ENCODE measurements at regions not wholly inside any gene's neighbourhood (a gene's known extent, or its start where the extent isn't known, plus 50 kb on each side); places are given as distances from the start of the nearest gene placed in this dataset.
"Not testable (repeated sequence)": the region's sequence is repeated elsewhere in the genome, so short reads cannot be mapped to it uniquely, and the experiment has no call there.

DNA sequence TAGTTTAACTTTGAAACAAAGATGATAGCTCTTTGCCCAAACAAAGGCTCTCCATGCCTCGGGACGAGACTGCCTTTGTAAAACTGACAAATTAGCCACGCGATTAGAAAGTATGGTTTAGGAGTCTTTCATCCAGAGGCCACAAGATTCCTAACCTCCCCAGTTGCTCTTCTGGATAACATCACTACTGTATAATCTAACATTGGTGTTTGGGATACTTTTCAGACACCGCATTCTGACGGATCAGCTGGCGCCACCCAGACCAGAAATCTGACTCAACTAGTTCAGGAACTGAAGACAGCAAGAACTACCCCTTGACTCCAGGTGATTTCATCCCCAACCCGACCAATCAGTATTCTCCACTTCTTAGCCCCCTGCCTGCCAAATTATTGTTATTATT lies 98.1 kb upstream of the TEX13D start:
- DNase-seq (ENCODE audit: low read depth in 2 of 2) = no peak

DNA sequence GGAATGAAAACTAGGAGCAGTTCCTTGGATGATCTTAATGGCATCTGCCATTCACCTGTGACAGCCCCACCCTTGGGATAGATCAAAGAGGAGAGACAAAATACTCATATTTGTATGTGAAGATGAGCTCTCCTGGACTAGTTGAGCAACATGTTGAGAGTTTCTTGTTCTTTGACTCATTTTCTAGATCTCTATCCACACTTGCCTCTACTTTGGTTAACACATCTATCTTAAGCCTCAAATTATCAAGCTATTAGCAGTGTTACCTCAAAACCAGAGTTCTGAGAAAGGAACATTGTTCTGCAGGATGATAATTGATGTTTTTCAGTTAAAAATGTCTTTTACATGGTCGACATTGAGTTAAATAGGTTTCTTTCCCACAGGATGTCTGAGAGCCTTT lies 94.2 kb upstream of the TEX13D start:
- no peak for DNase-seq (ENCODE audit: low read depth in 2 of 2)

DNA sequence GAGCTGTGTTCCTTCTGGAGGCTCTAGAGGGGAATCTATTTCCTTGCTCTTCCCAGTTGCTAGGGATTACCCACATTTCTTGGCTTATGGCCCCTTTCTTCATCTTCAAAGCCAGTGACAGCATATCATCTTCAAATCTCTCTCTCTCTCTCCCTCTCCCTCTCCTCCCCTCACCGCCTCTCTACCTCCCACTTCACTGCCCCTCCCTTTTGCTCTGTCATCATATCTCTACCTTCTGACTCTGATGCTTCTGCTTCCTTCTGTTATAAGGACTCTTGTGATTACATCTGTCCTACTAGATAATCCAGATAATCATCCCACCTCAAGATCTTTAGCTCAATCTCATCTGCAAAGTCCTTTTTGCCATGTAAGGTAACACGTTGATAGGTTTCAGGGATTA lies 93.1 kb upstream of the TEX13D start:
- no peak for DNase-seq (ENCODE audit: low read depth in 2 of 2)

DNA sequence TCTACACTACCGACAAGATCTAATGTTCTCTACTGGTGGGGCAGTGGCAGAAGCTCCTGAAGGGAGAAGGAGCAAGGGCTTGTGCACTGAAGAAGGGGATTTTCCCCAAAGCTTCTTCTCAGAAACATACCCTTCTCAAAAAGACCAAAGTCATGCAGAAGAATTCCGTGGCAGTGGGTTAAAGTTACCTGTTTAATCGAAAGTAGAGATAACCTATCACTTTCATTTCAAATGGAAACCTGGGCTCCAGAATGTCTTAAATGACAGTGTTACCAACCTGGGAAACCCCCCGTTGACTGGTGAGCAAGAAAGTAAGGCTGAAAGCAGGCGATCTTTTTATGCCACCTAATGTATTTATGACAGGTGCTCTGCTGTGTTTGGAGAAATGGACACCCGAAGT lies 92.5 kb upstream of the TEX13D start:
- no peak for DNase-seq (ENCODE audit: low read depth in 2 of 2)

DNA sequence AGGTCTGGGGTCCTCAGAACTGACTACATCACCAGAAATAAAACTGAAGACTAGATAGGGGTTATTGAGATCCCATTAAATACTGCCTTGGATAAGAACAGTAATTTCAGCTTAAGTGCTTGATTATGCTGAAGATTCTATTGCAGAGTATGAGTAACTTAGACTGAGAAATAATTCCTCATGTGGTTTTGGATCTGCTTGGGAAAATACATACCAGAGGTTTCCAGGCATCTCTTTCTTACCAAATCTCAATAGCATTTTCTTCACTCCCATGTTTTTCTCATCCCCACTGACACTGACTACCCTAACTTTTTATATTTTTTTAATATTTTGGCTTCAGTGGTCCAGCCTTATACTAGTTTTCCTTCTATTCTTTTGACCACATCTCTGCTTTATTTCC lies 92.0 kb upstream of the TEX13D start:
- DNase-seq (ENCODE audit: low read depth in 2 of 2) = no peak

DNA sequence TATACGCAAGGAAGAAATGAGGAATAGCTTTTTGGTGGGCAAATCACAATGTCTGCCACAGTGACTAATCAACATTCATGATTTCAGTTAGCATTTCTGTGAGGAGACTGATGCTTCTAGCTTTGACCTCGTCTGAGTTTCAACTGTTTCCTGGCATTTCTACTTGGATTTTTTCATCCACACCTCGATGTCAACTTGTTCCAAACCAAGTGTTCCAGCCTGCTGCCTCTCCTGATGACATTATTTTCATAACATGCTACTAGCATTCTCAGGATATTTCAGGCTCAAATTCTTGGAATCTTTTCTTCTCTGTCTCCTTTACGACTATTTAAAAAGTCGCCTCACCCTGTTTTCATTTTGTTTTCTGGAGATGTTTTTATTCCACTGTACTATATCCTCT lies 90.3 kb upstream of the TEX13D start:
- no peak for DNase-seq (ENCODE audit: low read depth in 2 of 2)

DNA sequence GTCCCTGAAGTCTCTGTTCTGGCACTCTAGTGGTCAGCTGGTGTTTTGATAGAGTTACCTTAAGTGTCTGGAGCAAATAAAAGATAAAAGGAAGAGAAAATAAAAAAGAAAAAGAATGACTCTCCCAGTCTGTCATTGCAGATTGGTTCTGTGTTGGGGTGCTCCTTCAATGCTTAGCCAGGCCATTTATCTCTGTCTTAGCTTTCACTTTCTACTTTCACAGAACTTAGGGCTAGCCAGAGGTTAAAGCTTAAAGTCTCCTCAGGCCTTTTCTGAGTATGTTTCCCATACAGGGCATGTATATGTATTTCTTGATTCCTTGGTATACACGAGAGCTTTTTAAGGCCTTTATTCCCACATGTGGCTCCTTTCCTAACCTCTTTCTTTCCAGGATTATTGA lies 83.1 kb upstream of the TEX13D start:
- no peak for DNase-seq (ENCODE audit: low read depth in 2 of 2)

DNA sequence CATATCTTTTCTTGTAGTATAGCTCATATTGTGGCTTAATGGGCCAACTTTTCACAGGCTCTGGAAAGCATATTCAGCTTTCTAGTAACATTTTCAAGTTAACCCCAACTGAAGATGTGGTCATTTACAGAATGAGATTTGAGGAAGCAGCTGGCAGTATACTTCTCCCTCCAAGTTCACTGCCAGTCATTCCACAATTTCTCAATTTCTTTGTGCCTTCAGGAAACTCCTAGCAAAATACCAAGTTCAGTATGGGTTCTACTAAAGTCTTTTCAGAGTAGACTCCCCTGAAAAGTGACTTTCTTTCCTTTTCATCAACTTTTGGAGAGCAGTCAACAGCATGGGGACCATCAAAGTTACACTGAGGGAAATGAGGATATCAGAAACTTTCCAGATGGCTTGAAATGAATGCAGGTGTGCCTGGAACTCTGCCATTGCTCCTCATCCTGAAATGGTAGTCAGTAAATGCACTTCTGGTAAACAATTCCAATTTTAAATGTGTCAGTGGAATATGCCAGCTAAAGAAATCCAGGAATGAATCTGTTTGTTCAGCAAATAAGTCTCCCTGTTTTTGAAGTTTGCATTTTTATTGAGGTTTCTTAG lies 81.5 kb upstream of the TEX13D start:
- DNase-seq (ENCODE audit: low read depth in 2 of 2) = no peak

DNA sequence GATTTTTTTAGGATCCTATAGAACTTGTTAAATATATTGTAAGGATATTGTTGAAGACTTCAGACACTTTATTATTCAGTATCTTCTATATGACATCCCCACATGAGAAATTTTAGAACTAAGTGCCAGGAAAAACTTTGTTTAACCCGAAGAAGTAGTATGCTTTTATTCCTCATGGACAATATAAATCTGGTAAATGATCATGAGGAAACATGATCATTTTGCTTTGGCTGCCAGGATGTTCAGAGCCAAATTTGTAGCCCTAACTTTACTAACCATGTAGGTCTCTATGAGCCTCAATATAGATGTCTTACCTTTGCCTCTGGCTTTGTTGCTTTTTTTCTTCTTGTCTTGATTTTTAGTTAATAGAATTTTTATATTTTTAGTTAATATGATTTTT lies 77.8 kb upstream of the TEX13D start:
- no peak for DNase-seq (ENCODE audit: low read depth in 2 of 2)

DNA sequence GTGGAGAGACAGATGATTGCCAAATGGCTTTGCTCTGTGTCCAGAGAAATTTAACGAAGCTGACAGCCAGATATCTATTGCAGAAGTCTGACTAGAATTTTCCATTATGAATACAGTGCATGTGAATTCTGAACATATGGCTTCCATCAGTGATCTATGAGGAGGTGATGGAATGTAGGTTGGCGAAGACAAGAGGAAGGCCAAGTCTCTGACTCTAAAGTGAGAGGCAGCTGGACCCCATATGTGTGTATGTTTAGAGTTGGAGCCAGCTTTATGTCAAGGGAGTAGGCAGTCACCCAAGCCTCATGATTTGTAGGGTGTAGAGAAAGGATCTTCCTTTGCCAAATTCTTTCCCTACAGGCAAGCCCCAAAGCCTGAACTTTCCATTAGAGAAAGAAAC lies 76.2 kb upstream of the TEX13D start:
- peak; percentile 97 for DNase-seq (ENCODE audit: low read depth in 2 of 2)

DNA sequence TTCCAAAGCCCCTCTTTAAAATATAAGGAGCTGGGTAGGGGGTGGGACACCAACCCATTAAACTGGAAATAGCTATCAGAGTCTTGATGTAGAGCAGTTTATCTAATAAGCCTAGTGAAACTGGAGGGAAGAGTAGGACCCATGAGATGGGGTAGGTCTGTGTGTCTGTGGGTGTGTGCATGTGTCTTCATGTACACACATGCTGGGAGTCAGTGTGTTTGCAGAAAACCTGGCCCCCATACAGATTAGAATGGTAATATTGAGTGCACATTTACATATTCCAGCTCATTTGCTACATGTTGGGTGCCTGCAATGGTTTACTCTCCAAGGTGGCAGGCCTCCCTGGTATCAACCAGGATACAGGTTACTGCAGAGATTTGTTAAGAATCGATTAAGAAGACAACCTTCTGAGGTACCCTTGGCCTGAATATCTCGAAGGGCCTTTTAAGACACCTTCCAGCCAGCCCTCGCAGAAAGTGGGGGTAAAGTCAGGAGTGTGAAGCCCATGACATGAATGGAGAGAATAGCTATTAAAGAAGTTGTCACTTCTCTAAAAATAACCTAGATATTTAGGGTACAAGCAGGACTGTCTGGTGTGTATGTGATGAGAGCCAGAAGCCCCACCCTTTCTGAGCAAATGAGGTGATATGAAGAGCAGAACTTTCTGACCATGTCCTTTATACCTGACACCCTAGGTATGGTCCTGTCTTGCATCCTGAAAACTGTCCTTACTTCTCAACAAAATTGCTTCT lies 75.7 kb upstream of the TEX13D start:
- DNase-seq (ENCODE audit: low read depth in 2 of 2) = no peak

DNA sequence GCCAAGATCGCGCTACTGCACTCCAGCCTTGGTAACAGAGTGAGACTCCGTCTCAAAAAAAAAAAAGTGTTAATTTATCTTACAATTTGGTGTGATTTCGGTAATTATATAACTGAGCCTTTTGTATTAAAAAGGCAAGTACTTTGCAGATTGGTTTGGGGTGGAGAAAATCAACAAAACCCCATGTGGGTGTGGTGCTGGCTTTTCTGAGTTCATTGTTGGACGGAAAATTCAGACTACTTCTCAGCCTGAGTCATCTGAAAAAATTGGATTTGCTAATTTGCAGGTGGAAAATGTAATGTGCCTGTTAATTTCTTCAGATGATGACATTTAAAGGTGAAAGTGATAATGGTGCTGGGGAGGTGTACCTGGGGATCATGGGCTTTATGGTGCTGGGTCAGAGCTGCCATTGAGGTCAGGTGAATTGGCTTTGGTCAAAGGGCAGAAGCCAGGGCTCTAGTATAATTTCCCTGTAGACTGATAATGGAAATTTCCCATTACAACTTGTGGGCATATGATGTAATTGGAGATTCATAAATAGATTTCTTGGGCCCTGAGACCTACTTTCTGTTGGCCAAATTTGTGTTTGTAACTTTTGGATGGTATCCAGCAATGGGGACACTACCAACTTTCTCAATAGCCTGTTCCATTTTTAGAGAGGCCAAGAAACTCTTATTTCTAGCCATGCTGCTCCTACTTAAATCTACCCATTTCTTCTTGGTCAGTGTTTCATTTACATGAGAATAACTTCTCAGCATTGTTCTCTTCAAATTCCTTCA lies 74.3 kb upstream of the TEX13D start:
- no peak for DNase-seq (ENCODE audit: low read depth in 2 of 2)

DNA sequence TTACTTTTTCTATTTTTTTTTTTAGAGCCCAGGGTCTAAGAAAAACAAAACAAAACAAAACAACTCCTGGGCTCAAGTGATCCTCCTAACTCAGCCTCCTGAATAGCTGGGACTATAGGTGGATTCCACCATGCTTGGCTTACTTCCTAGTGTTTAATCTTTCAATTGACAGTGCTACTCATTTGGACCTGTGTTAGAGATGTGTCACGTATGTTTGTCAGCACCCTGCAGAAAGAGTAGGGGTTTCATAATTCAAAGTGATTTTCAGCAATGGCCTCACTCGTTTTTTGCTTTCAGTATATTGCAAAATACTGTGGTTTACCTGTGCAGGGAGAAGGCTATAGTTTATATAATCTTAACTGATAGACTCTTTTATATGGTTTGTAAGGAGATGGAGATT lies 71.6 kb upstream of the TEX13D start:
- no peak for DNase-seq (ENCODE audit: low read depth in 2 of 2)

DNA sequence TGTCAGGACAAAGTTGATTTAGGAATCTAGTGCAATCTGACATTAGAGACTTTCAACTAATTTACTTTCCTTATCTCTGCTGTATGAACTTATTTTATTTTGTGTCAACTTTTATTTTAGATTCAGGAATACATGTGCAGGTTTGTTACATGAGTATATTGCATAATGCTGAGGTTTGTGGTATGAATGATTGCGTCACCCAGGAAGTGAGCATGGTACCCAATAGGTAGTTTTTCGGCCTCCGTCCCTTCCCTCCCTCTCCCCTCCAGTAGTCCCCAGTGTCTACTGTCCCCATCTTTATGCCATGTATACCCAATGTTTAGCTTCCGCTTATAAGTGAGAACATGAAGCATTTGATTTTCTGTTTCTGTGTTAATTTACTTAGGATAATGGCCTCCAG lies 68.7 kb upstream of the TEX13D start:
- no peak for DNase-seq (ENCODE audit: low read depth in 2 of 2)

DNA sequence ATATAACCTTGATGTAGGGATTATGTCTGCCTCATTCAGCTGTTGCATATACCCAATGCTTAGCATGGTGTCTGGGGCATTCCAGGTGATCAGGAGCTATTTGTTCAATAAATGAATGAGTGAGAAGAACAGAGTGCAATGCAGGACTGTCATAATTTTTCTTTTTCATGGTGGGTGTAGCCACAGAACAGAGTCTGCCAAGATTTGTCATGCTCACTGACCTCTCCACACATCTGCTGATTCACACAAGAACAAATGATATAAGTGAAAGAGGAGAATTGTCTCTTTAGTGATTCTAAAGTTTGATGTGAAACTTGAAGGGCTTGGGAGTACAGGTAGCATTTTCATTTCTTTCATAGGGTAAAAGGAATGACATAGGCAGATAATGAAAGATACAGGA lies 64.4 kb upstream of the TEX13D start:
- DNase-seq (ENCODE audit: low read depth in 2 of 2) = no peak

DNA sequence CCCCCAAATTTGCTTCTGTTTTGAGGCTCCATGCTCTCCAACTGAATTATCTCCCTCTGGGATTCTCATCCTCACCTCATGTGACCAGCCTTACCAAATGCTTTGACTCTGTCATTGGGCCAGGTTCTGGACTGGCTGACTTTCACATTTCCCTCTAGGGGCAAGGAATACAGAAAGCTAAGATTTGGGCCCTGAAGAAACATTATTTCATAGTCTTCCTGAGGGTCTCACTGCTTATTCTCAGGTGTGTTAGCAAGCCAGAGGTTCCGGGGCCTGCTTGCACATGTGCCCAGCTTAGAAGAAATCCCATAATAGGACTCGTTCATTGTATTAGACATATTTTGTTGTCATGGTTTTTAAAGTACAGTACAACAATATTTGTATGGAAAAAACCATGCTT lies 62.6 kb upstream of the TEX13D start:
- no peak for DNase-seq (ENCODE audit: low read depth in 2 of 2)

DNA sequence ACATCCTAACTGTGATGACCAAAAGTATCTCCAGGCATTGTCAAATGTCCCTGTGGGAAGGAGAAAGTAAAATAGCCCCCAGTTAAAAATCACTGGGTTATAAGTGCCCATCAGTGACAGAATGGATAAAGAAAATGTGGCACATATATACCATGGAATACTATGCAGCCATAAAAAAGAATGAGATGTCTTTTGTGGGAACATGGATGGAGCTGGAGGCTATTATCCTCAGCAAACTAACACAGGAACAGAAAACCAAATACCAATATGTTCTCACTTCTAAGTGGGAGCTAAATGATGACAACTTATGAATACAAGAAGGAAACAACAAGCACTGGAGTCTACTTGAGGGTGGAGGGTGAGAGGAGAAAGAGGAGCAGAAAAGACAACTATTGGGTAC lies 60.9 kb upstream of the TEX13D start:
- DNase-seq (ENCODE audit: low read depth in 2 of 2) = not testable (repeated sequence)

DNA sequence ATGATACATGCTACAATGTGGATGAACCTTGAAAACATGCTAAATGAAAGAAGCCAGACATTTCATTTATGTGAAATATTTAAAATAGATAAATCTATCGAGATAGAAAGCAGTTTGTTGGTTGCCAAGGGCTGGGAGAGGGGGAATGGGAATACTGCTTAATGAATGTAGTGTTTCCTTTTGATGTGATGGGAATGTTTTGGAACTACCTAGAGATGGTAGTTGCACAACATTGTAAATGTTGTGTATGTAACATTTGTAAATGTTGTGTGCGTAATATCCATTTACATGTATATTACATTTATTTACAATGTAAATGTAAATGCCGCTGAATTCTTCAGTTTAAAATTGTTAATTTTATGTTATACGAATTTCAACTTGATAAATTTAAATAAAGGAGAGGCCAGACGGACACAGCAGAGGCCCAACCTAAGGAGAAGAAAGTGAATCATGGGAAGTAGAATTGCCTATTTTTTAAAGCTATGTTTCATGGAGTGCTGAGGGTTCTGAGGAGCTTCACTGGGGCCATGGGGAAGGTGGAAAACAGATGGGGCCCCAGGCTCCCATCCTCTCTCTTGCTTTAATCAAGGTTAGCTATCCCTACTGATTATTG lies 60.0 kb upstream of the TEX13D start:
- no peak for DNase-seq (ENCODE audit: low read depth in 2 of 2)

DNA sequence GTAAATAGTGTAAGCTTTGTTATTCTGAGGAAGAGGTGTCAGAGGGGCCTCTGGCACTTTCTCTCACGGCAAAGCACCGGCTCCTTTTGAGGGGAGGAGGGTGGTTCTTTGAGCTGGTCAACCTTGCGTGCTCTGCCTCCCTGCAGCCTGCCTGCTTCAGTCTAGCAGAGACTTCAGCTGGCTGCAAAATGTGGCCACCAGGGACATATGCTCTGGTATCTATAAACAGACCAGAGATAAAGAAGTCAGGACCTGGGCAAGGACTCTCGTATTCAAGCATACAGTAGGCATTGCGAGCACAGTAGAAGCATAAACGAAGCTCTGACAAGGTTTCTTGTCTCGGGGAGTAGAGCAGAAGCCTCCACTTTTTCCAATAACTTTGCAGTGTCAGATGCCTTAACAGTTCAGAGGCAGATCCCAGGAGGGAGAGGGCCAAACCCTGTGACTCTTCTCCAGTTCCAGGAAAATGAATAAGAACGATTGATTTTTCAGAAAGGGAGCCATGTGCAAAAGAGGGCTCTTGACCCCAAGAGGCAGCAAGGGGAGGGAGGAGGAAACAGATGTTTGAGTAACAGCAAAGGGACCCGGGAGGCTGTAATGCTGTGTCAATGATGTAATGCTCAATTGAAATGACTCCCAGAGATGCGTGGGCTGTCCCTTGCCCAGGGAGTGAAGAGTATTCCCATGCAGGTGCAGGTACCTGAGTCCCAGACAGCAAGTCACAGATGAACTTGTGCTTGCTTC lies 57.9 kb upstream of the TEX13D start:
- no peak for DNase-seq (ENCODE audit: low read depth in 2 of 2)

DNA sequence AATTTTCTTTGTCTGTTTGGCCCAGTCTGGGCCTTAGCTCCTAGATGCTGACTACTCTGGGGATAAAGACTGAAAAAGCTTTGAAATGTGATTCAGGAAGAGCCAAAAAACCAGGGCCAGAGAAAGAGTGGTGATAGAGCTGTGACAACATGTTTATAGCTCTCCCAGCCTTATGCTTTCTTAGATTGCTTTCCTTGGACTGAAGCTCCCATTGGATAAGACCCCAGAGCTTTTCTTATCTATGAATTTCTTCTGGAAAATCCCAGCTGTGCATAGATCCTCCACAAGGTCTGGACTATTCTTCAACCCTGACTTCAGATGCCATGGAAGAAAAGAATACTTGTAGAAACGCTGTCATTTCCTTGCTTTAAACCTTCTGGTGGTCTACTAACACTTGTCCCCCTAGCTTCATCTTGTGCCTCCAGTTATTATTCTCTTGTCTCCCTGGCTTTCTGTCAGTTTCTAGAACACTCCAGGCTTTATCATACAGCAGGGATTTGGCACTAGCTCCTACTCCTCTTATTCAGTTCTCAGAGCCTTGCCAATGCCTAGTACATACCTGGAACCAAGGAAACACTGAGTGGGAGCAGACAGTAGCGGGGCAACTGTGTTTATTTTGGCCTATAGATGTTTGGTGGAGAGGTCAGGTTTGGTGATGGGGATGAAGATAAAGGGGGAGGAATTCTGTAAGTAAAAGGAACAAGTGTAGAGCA lies 57.1 kb upstream of the TEX13D start:
- no peak for DNase-seq (ENCODE audit: low read depth in 2 of 2)

DNA sequence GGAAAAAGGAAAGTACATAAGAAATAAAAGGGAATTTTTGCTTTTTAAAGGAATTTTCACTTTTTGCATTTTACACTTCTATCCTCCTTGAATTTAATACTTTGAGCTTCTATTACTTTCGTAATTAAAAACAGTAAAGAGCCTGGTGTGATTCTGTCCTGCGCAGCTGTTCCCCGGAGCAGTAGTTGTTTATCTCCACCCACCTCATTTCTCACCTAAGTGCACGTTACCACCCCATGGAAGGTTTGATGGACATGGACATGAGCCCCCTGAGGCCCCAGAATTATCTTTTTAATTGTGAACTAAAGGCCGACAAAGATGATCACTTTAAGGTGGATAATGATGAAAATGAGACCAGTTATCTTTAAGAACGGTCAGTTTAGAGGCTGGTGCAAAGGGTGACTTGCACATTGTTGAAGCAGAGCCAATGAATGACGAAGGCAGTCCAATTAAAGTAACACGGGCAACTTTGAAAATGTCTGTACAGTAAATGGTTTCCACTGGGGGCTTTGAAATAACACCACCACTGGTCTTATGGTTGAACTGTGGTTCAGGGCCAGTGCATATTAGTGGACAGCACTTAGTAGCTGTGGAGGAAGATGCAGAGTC lies 52.1 kb upstream of the TEX13D start:
- DNase-seq (ENCODE audit: low read depth in 2 of 2) = no peak

Measured in fibroblast of skin of left biceps (primary cell).